IgD-negative memory B cell (primary cell): ENCODE measurements at regions not wholly inside any gene's neighbourhood (a gene's known extent, or its start where the extent isn't known, plus 50 kb on each side); places are given as distances from the start of the nearest gene placed in this dataset.
"Not testable (repeated sequence)": the region's sequence is repeated elsewhere in the genome, so short reads cannot be mapped to it uniquely, and the experiment has no call there.

Source experiments
- H3K27ac Mint-ChIP-seq, 3 donors: one replicate each; pipeline ENCODE4 v1.8.0; 2020 to 2022; ENCODE audit warnings: mild to moderate bottlenecking in 3 of 3, mixed read lengths in 3 of 3, moderate library complexity in 1 of 3
- H3K27me3 Mint-ChIP-seq: one replicate; pipeline ENCODE4 v1.8.0; 2021; ENCODE audit warnings: mixed read lengths
- H3K36me3 Mint-ChIP-seq: one replicate; pipeline ENCODE4 v1.8.0; 2020; ENCODE audit warnings: mild to moderate bottlenecking, mixed read lengths
- H3K4me1 Mint-ChIP-seq, 3 donors: one replicate each; pipeline ENCODE4 v1.8.0; 2020 to 2022; ENCODE audit warnings: mixed read lengths in 3 of 3, mild to moderate bottlenecking in 1 of 3
- H3K4me3 Mint-ChIP-seq, 4 donors: one replicate each; pipeline ENCODE4 v1.8.0; 2020 to 2022; ENCODE audit warnings: mild to moderate bottlenecking in 4 of 4, mixed read lengths in 4 of 4, moderate library complexity in 3 of 4
- H3K9me3 Mint-ChIP-seq, 3 donors: one replicate each; pipeline ENCODE4 v1.8.0; 2020 to 2021; ENCODE audit warnings: mixed read lengths in 3 of 3, mild to moderate bottlenecking in 1 of 3

GRCh38 chr5:147085409-147085808 lies 149.4 kb upstream of the STK32A start:
- Mint-ChIP-seq H3K4me3 (no peak overlapping the region), H3K9me3 (peaks cover 0 to 5% (median 3%) of the 10 kb centered on the region in 3 donors), H3K36me3 (no peaks in the 10 kb centered on the region), H3K27me3 (no peaks in the 10 kb centered on the region), H3K4me1 (no peaks in the 10 kb centered on the region), H3K27ac (no peak overlapping the region)

GRCh38 chr5:147092044-147092443 lies 142.8 kb upstream of the STK32A start:
- H3K9me3 Mint-ChIP-seq: peaks cover 2 to 5% (median 3%) of the 10 kb centered on the region in 3 donors
- H3K27ac Mint-ChIP-seq: no peak overlapping the region
- no peaks in the 10 kb centered on the region for H3K27me3 Mint-ChIP-seq
- H3K4me3 Mint-ChIP-seq: no peak overlapping the region
- H3K4me1 Mint-ChIP-seq: no peaks in the 10 kb centered on the region
- no peaks in the 10 kb centered on the region for H3K36me3 Mint-ChIP-seq

- no peaks in the 10 kb centered on the region for H3K4me1 Mint-ChIP-seq
- no peaks in the 10 kb centered on the region for H3K36me3 Mint-ChIP-seq
- no peak overlapping the region for H3K27ac Mint-ChIP-seq
- no peak overlapping the region for H3K4me3 Mint-ChIP-seq
- H3K9me3 Mint-ChIP-seq: peaks cover 0 to 5% (median 2%) of the 10 kb centered on the region in 3 donors
- no peaks in the 10 kb centered on the region for H3K27me3 Mint-ChIP-seq
Measured at GRCh38 chr5:147093138-147093537, 141.7 kb upstream of the STK32A start.

GRCh38 chr5:147095740-147096139 lies 139.1 kb upstream of the STK32A start:
- Mint-ChIP-seq H3K27ac (peak overlapping the region in 1 of 3 donors; percentile 47), H3K36me3 (no peaks in the 10 kb centered on the region), H3K4me1 (no peaks in the 10 kb centered on the region), H3K27me3 (no peaks in the 10 kb centered on the region), H3K4me3 (no peak overlapping the region), H3K9me3 (peaks cover 0 to 2% (median 0%) of the 10 kb centered on the region in 3 donors)

GRCh38 chr5:147098233-147098790 lies 136.5 kb upstream of the STK32A start:
- no peaks in the 10 kb centered on the region for H3K27me3 Mint-ChIP-seq
- no peaks in the 10 kb centered on the region for H3K4me1 Mint-ChIP-seq
- no peak overlapping the region for H3K4me3 Mint-ChIP-seq
- no peaks in the 10 kb centered on the region for H3K36me3 Mint-ChIP-seq
- H3K27ac Mint-ChIP-seq: no peak overlapping the region
- peaks cover 0 to 2% (median 0%) of the 10 kb centered on the region in 3 donors for H3K9me3 Mint-ChIP-seq

- no peaks in the 10 kb centered on the region for H3K9me3 Mint-ChIP-seq
- H3K27me3 Mint-ChIP-seq: no peaks in the 10 kb centered on the region
- H3K36me3 Mint-ChIP-seq: no peaks in the 10 kb centered on the region
- no peaks in the 10 kb centered on the region for H3K4me1 Mint-ChIP-seq
- no peak overlapping the region for H3K4me3 Mint-ChIP-seq
- no peak overlapping the region for H3K27ac Mint-ChIP-seq
Measured at GRCh38 chr5:147101659-147102369, 133.0 kb upstream of the STK32A start.

GRCh38 chr5:147112899-147113298 lies 121.9 kb upstream of the STK32A start:
- peaks cover 0 to 6% (median 2%) of the 10 kb centered on the region in 3 donors for H3K9me3 Mint-ChIP-seq
- H3K4me3 Mint-ChIP-seq: no peak overlapping the region
- no peaks in the 10 kb centered on the region for H3K4me1 Mint-ChIP-seq
- H3K27me3 Mint-ChIP-seq: no peaks in the 10 kb centered on the region
- no peaks in the 10 kb centered on the region for H3K36me3 Mint-ChIP-seq
- no peak overlapping the region for H3K27ac Mint-ChIP-seq

- H3K36me3 Mint-ChIP-seq: no peaks in the 10 kb centered on the region
- H3K4me3 Mint-ChIP-seq: no peak overlapping the region
- H3K27ac Mint-ChIP-seq: no peak overlapping the region
- H3K4me1 Mint-ChIP-seq: no peaks in the 10 kb centered on the region
- H3K27me3 Mint-ChIP-seq: no peaks in the 10 kb centered on the region
- peaks cover 0 to 6% (median 2%) of the 10 kb centered on the region in 3 donors for H3K9me3 Mint-ChIP-seq
Measured at GRCh38 chr5:147113967-147114366, 120.9 kb upstream of the STK32A start.

- peaks cover 9 to 24% (median 10%) of the 10 kb centered on the region in 3 donors for H3K9me3 Mint-ChIP-seq
- H3K4me3 Mint-ChIP-seq, H3K27ac Mint-ChIP-seq, H3K36me3 Mint-ChIP-seq, H3K4me1 Mint-ChIP-seq, H3K27me3 Mint-ChIP-seq: not testable (repeated sequence)
Measured at GRCh38 chr5:147139759-147140158, 95.1 kb upstream of the STK32A start.

- peaks cover 9 to 24% (median 10%) of the 10 kb centered on the region in 3 donors for H3K9me3 Mint-ChIP-seq
- H3K27ac Mint-ChIP-seq: no peak overlapping the region
- H3K4me1 Mint-ChIP-seq: peaks cover 0 to 2% (median 0%) of the 10 kb centered on the region in 3 donors
Measured at GRCh38 chr5:147140558-147140957, 94.3 kb upstream of the STK32A start.

GRCh38 chr5:147141580-147141979 lies 93.2 kb upstream of the STK32A start:
- not testable (repeated sequence) for H3K27me3 Mint-ChIP-seq, H3K4me3 Mint-ChIP-seq, H3K27ac Mint-ChIP-seq, H3K36me3 Mint-ChIP-seq, H3K4me1 Mint-ChIP-seq
- peaks cover 9 to 24% (median 10%) of the 10 kb centered on the region in 3 donors for H3K9me3 Mint-ChIP-seq

More at GRCh38 chr5:147140558-147140957, 94.3 kb upstream of the STK32A start:
- Mint-ChIP-seq H3K4me3 (peak overlapping the region in 1 of 4 donors; percentile 9), H3K27me3 (no peaks in the 10 kb centered on the region), H3K36me3 (no peaks in the 10 kb centered on the region)

GRCh38 chr5:147143215-147143614 lies 91.6 kb upstream of the STK32A start:
- Mint-ChIP-seq H3K36me3 (peaks cover 1% of the 10 kb centered on the region), H3K4me1 (peaks cover 0 to 2% (median 0%) of the 10 kb centered on the region in 3 donors), H3K9me3 (peaks cover 5 to 14% (median 7%) of the 10 kb centered on the region in 3 donors), H3K27ac (no peak overlapping the region), H3K27me3 (no peaks in the 10 kb centered on the region), H3K4me3 (no peak overlapping the region)

- H3K4me3 Mint-ChIP-seq: no peak overlapping the region
- peaks cover 0 to 5% (median 2%) of the 10 kb centered on the region in 3 donors for H3K9me3 Mint-ChIP-seq
- peaks cover 1% of the 10 kb centered on the region for H3K36me3 Mint-ChIP-seq
- no peaks in the 10 kb centered on the region for H3K27me3 Mint-ChIP-seq
- no peak overlapping the region for H3K27ac Mint-ChIP-seq
- peaks cover 0 to 2% (median 0%) of the 10 kb centered on the region in 3 donors for H3K4me1 Mint-ChIP-seq
Measured at GRCh38 chr5:147145328-147145727, 89.5 kb upstream of the STK32A start.

- Mint-ChIP-seq H3K9me3 (peaks cover 0 to 4% (median 0%) of the 10 kb centered on the region in 3 donors), H3K36me3 (peaks cover 1% of the 10 kb centered on the region), H3K4me1 (no peaks in the 10 kb centered on the region), H3K27me3 (no peaks in the 10 kb centered on the region), H3K4me3 (no peak overlapping the region), H3K27ac (no peak overlapping the region)
Measured at GRCh38 chr5:147148715-147149114, 86.1 kb upstream of the STK32A start.

- Mint-ChIP-seq H3K9me3 (peaks cover 0 to 2% (median 0%) of the 10 kb centered on the region in 3 donors), H3K27ac (no peak overlapping the region), H3K4me3 (no peak overlapping the region), H3K36me3 (no peaks in the 10 kb centered on the region), H3K27me3 (no peaks in the 10 kb centered on the region), H3K4me1 (no peaks in the 10 kb centered on the region)
Measured at GRCh38 chr5:147152086-147152485, 82.7 kb upstream of the STK32A start.

- Mint-ChIP-seq H3K4me3 (no peak overlapping the region), H3K27me3 (no peaks in the 10 kb centered on the region), H3K4me1 (no peaks in the 10 kb centered on the region), H3K9me3 (peaks cover 0 to 2% (median 0%) of the 10 kb centered on the region in 3 donors), H3K27ac (no peak overlapping the region), H3K36me3 (no peaks in the 10 kb centered on the region)
Measured at GRCh38 chr5:147154809-147155208, 80.0 kb upstream of the STK32A start.
